ENCODE measurements at regions not wholly inside any gene's neighbourhood (a gene's known extent, or its start where the extent isn't known, plus 50 kb on each side); places are given as distances from the start of the nearest gene placed in this dataset.

GRCh38 chr5:17340379-17340778 is 122.9 kb downstream of the BASP1 start:
- H3K9me3 ChIP-seq, result peaks cover 0 to 33% (median 15%) of the 10 kb centered on the region in 8 donors
- no peaks in the 10 kb centered on the region for H3K27me3 ChIP-seq (replicated peaks in 1 of 7)
- 61 to 80% (median 63%) methylated on average over 2 of the region's 2 CpGs for WGBS, 5 donors
- H3K4me3 ChIP-seq, result no peak overlapping the region
- peaks cover 0 to 6% (median 0%) of the 10 kb centered on the region in 6 donors for H3K4me1 ChIP-seq
- TF ChIP-seq POLR2AphosphoS5 (IDR thresholded peaks at IDR 0.05) (no peak), POLR2A (IDR thresholded peaks at IDR 0.05) (no peak), CTCF (IDR thresholded peaks at IDR 0.05 in 8 of 11, conservative IDR thresholded peaks at IDR 0.05 in 3 of 11) (no peak)
- intact Hi-C loops (cut with DNase I; ENCODE audit: low total_unique reads), result no loop called here
- no peak overlapping the region for H3K27ac ChIP-seq
- DNase-seq, result no peak
- no peaks in the 10 kb centered on the region for H3K36me3 ChIP-seq

- intact Hi-C loops (cut with DNase I; ENCODE audit: low total_unique reads), result no loop called here
- WGBS, 5 donors, result 16 to 45% (median 44%) methylated on average over 1 of the region's 1 CpG
- no peak for DNase-seq
Measured at GRCh38 chr5:17340819-17341218, 123.4 kb downstream of the BASP1 start.

GRCh38 chr5:17343675-17344074 is 126.2 kb downstream of the BASP1 start:
- no peak for TF ChIP-seq CTCF (IDR thresholded peaks at IDR 0.05 in 8 of 11, conservative IDR thresholded peaks at IDR 0.05 in 3 of 11)
- no peak for TF ChIP-seq POLR2A (IDR thresholded peaks at IDR 0.05)
- no peak for TF ChIP-seq POLR2AphosphoS5 (IDR thresholded peaks at IDR 0.05)
- 33 to 46% (median 42%) methylated on average over 2 of the region's 2 CpGs for WGBS, 5 donors
- DNase-seq, result no peak
- Histone ChIP-seq H3K9me3 (peaks cover 0 to 3% (median under 1%) of the 10 kb centered on the region in 8 donors), H3K27ac (no peak overlapping the region), H3K36me3 (no peaks in the 10 kb centered on the region), H3K4me1 (peaks cover 0 to 6% (median 0%) of the 10 kb centered on the region in 6 donors), H3K27me3 (replicated peaks in 1 of 7) (no peaks in the 10 kb centered on the region), H3K4me3 (no peak overlapping the region)
- intact Hi-C loops (cut with DNase I; ENCODE audit: low total_unique reads), result no loop called here

More at GRCh38 chr5:17340819-17341218, 123.4 kb downstream of the BASP1 start:
- H3K4me1 ChIP-seq, result peaks cover 0 to 6% (median 0%) of the 10 kb centered on the region in 6 donors
- TF ChIP-seq POLR2AphosphoS5 (IDR thresholded peaks at IDR 0.05) (no peak), CTCF (IDR thresholded peaks at IDR 0.05 in 8 of 11, conservative IDR thresholded peaks at IDR 0.05 in 3 of 11) (no peak), POLR2A (IDR thresholded peaks at IDR 0.05) (no peak)
- H3K27me3 ChIP-seq (replicated peaks in 1 of 7), result no peaks in the 10 kb centered on the region
- peaks cover 0 to 29% (median 15%) of the 10 kb centered on the region in 8 donors for H3K9me3 ChIP-seq
- H3K36me3 ChIP-seq, result no peaks in the 10 kb centered on the region
- H3K4me3 ChIP-seq, result no peak overlapping the region
- H3K27ac ChIP-seq, result no peak overlapping the region

GRCh38 chr5:17346811-17347210 is 129.4 kb downstream of the BASP1 start:
- Histone ChIP-seq H3K36me3 (no peaks in the 10 kb centered on the region), H3K27me3 (replicated peaks in 1 of 7) (no peaks in the 10 kb centered on the region), H3K9me3 (no peaks in the 10 kb centered on the region), H3K27ac (no peak overlapping the region), H3K4me1 (peaks cover 0 to 6% (median 0%) of the 10 kb centered on the region in 6 donors), H3K4me3 (no peak overlapping the region)
- no peak for DNase-seq
- 77 to 85% (median 79%) methylated on average over 2 of the region's 2 CpGs for whole genome bisulfite sequencing, 5 donors
- no peak for TF ChIP-seq POLR2A (IDR thresholded peaks at IDR 0.05)
- intact Hi-C loops (cut with DNase I; ENCODE audit: low total_unique reads), result no loop called here

GRCh38 chr5:17352223-17352622 is 134.8 kb downstream of the BASP1 start:
- DNase-seq, result no peak

More at GRCh38 chr5:17352223-17352622, 134.8 kb downstream of the BASP1 start:
- H3K9me3 ChIP-seq, result peaks cover 0 to 13% (median 2%) of the 10 kb centered on the region in 8 donors
- TF ChIP-seq POLR2AphosphoS5 (IDR thresholded peaks at IDR 0.05), result no peak
- TF ChIP-seq POLR2A (IDR thresholded peaks at IDR 0.05), result no peak
- TF ChIP-seq CTCF (IDR thresholded peaks at IDR 0.05 in 8 of 11, conservative IDR thresholded peaks at IDR 0.05 in 3 of 11), result no peak
- no peaks in the 10 kb centered on the region for H3K36me3 ChIP-seq
- no peaks in the 10 kb centered on the region for H3K4me1 ChIP-seq
- no peak overlapping the region for H3K4me3 ChIP-seq
- H3K27me3 ChIP-seq (replicated peaks in 1 of 7), result no peaks in the 10 kb centered on the region
- 60 to 79% (median 76%) methylated on average over 3 of the region's 3 CpGs for WGBS, 5 donors
- H3K27ac ChIP-seq, result no peak overlapping the region
- intact Hi-C loops (cut with DNase I; ENCODE audit: low total_unique reads), result no loop called here
